Activated T-cell treated with anti-CD3 and anti-CD28 coated beads, Interleukin-2, amount 50 U/mL, for 24 hours (primary cell): ENCODE measurements at regions not wholly inside any gene's neighbourhood (a gene's known extent, or its start where the extent isn't known, plus 50 kb on each side); places are given as distances from the start of the nearest gene placed in this dataset.

Experiments used
- DNase-seq: peaks from one replicate; pipeline ENCODE4 v3.0.0-alpha.2; 2020
- H3K27ac Mint-ChIP-seq: 2 replicates; pipeline ENCODE4 v1.8.0; 2020; ENCODE audit warnings: mild to moderate bottlenecking, mixed read lengths
- H3K27me3 Mint-ChIP-seq: 2 replicates; pipeline ENCODE4 v1.8.0; 2020; ENCODE audit warnings: mixed read lengths
- H3K36me3 Mint-ChIP-seq: 2 replicates; pipeline ENCODE4 v1.8.0; 2020; ENCODE audit warnings: low read depth, mixed read lengths
- H3K4me1 Mint-ChIP-seq: 2 replicates; pipeline ENCODE4 v1.8.0; 2020; ENCODE audit warnings: low read depth, mixed read lengths
- H3K4me3 Mint-ChIP-seq: 2 replicates; pipeline ENCODE4 v1.8.0; 2020; ENCODE audit warnings: mild to moderate bottlenecking, moderate library complexity, mixed read lengths
- H3K9me3 Mint-ChIP-seq: 2 replicates; pipeline ENCODE4 v1.8.0; 2020; ENCODE audit warnings: mixed read lengths

DNA sequence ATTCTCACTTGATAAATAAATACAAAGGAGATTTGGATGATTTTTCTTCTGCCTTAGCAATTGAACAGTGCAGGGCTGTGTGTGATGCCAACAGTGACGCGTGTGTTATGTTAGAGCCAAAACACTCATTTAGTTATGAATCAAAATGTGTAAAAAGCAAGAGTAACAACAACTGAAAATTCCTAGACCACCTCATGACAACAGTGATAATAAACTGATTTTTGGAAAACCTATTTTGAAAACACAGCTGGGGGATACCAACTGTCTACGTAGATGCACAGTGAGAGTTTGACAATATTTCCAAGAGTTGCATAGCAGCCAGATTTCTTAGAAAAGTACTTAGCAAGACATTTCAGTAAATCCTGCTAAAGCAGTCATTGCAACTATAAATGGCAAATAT, 323.9 kb downstream of the GALR1 start:
- no peak overlapping the region for H3K4me3 Mint-ChIP-seq
- H3K36me3 Mint-ChIP-seq = no peaks in the 10 kb centered on the region
- DNase-seq = no peak
- H3K4me1 Mint-ChIP-seq = no peaks in the 10 kb centered on the region
- peaks cover 45% of the 10 kb centered on the region for H3K27me3 Mint-ChIP-seq
- no peak overlapping the region for H3K27ac Mint-ChIP-seq
- H3K9me3 Mint-ChIP-seq = peaks cover 1% of the 10 kb centered on the region

GRCh38 chr18:77590943-77591515, 341.4 kb downstream of the GALR1 start:
- no peaks in the 10 kb centered on the region for H3K36me3 Mint-ChIP-seq
- H3K4me3 Mint-ChIP-seq = no peak overlapping the region
- DNase-seq = no peak
- H3K27me3 Mint-ChIP-seq = peaks cover 6% of the 10 kb centered on the region
- no peak overlapping the region for H3K27ac Mint-ChIP-seq
- no peaks in the 10 kb centered on the region for H3K4me1 Mint-ChIP-seq
- no peaks in the 10 kb centered on the region for H3K9me3 Mint-ChIP-seq

- no peak for DNase-seq
- H3K4me1 Mint-ChIP-seq = no peaks in the 10 kb centered on the region
- H3K36me3 Mint-ChIP-seq = no peaks in the 10 kb centered on the region
- H3K27me3 Mint-ChIP-seq = peaks cover 5% of the 10 kb centered on the region
- no peak overlapping the region for H3K4me3 Mint-ChIP-seq
- no peak overlapping the region for H3K27ac Mint-ChIP-seq
- no peaks in the 10 kb centered on the region for H3K9me3 Mint-ChIP-seq
These were observed 348.1 kb downstream of the GALR1 start for GRCh38 chr18:77597726-77598125.

DNA sequence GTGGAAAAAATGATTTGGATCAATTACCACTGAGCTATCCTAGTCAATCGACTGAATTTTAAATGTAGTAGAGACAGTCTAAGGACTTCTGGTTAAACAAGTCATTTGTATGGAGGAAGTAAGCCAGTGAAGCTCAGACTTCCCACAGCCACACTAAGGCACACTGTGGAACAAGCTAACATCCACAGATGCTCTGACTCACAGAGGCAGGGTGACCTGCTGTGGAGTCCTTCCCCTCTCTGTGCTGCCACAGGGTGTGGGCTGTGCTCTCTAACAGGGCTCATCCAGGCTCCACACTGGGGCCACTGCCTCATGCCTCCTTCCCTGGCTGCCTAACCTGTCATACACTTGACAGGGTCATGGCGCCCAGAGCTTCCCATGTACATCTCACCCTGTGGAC, 351.0 kb downstream of the GALR1 start:
- peaks cover 2% of the 10 kb centered on the region for H3K27me3 Mint-ChIP-seq
- no peak overlapping the region for H3K27ac Mint-ChIP-seq
- H3K4me3 Mint-ChIP-seq = no peak overlapping the region
- no peaks in the 10 kb centered on the region for H3K4me1 Mint-ChIP-seq
- no peaks in the 10 kb centered on the region for H3K9me3 Mint-ChIP-seq
- no peak for DNase-seq
- no peaks in the 10 kb centered on the region for H3K36me3 Mint-ChIP-seq

- no peak overlapping the region for H3K4me3 Mint-ChIP-seq
- H3K9me3 Mint-ChIP-seq = no peaks in the 10 kb centered on the region
- no peak overlapping the region for H3K27ac Mint-ChIP-seq
- no peaks in the 10 kb centered on the region for H3K36me3 Mint-ChIP-seq
- peaks cover 2% of the 10 kb centered on the region for H3K27me3 Mint-ChIP-seq
- DNase-seq = no peak
- H3K4me1 Mint-ChIP-seq = no peaks in the 10 kb centered on the region
These were observed 351.9 kb downstream of the GALR1 start for GRCh38 chr18:77601567-77601966.

DNA sequence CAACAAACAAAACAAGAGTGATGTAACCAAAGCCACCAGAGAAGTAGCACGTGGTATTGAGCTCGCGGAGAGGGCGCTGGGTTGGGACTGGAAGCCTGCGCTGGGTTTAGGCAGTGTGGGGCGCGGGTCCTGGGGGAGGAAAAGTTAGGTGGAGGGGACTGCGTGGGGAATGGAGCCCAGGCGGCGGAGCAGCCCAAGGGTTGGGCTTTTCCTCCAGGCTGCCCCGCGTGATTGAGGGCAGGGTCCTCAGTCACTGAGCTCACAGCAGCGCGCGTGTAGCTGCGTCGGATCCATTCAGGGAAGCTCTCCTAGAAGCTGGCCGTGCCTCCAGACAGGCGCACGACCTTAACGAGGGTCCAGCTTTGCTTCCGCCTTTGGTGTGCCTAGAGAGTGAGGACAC, 357.4 kb downstream of the GALR1 start:
- Mint-ChIP-seq H3K4me1 (no peaks in the 10 kb centered on the region), H3K27me3 (no peaks in the 10 kb centered on the region), H3K36me3 (no peaks in the 10 kb centered on the region), H3K27ac (no peak overlapping the region), H3K9me3 (no peaks in the 10 kb centered on the region), H3K4me3 (no peak overlapping the region)
- no peak for DNase-seq

- H3K36me3 Mint-ChIP-seq = no peaks in the 10 kb centered on the region
- no peaks in the 10 kb centered on the region for H3K4me1 Mint-ChIP-seq
- no peak overlapping the region for H3K4me3 Mint-ChIP-seq
- peaks cover 4% of the 10 kb centered on the region for H3K27me3 Mint-ChIP-seq
- H3K9me3 Mint-ChIP-seq = no peaks in the 10 kb centered on the region
- H3K27ac Mint-ChIP-seq = no peak overlapping the region
- DNase-seq = no peak
These were observed 359.2 kb downstream of the GALR1 start for GRCh38 chr18:77608807-77609206.

DNA sequence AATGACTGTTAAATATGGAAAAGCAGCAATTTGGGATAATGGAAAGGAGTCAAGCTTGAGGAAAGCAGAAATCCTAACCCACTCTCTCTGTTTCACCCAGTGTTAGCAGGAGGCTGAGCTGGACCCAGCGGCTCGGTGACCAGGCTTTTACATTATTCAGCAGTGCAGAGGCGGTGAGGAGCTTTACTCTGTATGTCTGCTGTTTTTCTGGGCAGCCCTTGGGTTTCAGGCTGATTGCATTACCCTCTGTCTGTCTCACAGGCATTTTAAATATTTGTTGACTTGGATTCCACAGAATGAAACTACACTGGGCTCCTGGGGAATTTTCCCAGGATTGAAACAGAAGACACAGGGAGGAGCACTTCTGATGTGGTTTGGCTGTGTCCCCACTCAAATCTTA, 368.0 kb downstream of the GALR1 start:
- H3K9me3 Mint-ChIP-seq = no peaks in the 10 kb centered on the region

DNA sequence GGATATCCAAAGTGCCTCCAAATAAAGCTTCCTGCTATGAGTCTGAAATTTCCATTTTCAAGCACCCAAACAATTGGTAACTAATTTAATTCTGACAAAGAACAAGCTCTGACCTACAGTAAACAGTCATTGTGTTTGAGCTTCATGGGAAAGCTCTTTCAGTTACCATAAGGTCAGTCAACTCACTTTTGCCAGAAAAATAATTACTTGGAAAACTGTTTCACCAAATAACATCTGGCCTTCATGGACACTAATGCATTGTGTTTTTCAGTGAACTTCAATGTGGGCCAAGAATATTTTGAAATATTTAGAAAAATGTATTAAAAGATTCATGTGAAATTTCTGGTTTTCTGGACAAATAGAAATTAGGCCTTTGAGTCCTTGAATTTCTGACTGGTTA, 369.9 kb downstream of the GALR1 start:
- Mint-ChIP-seq H3K4me3 (no peak overlapping the region), H3K4me1 (peaks cover 11% of the 10 kb centered on the region), H3K36me3 (no peaks in the 10 kb centered on the region), H3K27me3 (peaks cover 14% of the 10 kb centered on the region), H3K9me3 (no peaks in the 10 kb centered on the region), H3K27ac (no peak overlapping the region)
- no peak for DNase-seq

More for the DNA sequence above, 368.0 kb downstream of the GALR1 start:
- Mint-ChIP-seq H3K36me3 (no peaks in the 10 kb centered on the region), H3K4me3 (no peak overlapping the region), H3K27ac (no peak overlapping the region), H3K27me3 (peaks cover 19% of the 10 kb centered on the region), H3K4me1 (peaks cover 11% of the 10 kb centered on the region)
- no peak for DNase-seq

DNA sequence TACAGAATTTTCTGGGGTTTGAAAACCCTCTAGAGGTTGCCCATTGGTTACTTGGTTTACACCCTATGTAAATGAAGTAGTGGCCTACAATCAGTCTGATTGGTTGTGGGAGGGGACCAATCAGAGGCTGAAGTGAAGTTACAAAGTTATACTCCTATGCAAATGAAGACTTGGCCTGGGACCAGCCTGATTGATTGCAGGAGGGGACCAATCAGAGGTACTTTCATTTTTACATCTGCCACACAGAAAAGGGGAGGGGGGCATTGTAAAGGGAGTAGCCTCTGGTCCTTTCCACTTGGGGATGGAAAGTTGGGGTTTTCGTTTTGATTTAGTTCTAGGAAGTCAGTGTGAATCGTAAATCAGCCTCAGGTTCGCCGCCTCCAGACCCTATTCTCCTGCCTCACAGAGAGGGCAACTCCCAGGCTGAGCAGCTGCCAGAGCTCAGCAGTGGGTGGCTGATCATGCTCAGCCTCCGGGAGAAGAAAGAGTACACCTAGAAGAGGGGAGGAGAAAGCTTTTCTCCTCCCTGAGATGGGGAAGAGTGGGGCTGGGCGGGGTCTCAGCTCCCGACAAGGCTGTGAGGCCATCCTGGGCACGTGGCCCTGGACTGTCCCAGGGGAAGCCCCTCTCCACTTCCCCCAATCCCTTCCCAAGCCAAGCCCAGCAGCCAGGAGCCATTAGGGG, 372.5 kb downstream of the GALR1 start:
- DNase-seq = no peak
- Mint-ChIP-seq H3K36me3 (no peaks in the 10 kb centered on the region), H3K27me3 (peaks cover 10% of the 10 kb centered on the region), H3K27ac (no peak overlapping the region), H3K9me3 (no peaks in the 10 kb centered on the region), H3K4me3 (peak overlapping the region; percentile 18), H3K4me1 (peaks cover 11% of the 10 kb centered on the region)

DNA sequence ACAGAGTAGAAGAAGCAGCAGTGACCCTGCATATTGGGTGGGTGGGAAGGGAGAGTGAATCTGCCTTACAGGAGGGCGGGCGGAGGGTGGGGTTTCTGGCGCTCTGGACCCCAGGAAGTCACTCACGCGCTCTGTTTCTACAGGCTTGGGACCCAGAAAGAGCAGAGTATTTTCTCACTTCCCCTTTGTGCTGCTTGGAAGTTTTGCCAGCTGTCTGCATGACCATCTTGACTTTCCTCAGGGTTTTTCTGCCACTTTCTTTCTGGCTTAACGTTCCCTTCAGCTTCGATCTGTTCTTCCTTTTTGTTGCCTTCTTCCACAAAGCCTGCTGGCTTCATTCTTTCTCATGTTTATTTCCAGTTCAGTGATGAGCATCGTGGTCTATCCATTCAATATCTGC, 383.1 kb downstream of the GALR1 start:
- H3K4me1 Mint-ChIP-seq = no peaks in the 10 kb centered on the region
- H3K4me3 Mint-ChIP-seq = no peak overlapping the region
- H3K27me3 Mint-ChIP-seq = peaks cover 41% of the 10 kb centered on the region
- no peaks in the 10 kb centered on the region for H3K36me3 Mint-ChIP-seq
- no peaks in the 10 kb centered on the region for H3K9me3 Mint-ChIP-seq
- no peak for DNase-seq
- H3K27ac Mint-ChIP-seq = no peak overlapping the region

- Mint-ChIP-seq H3K4me3 (no peak overlapping the region), H3K27ac (no peak overlapping the region), H3K27me3 (peaks cover 56% of the 10 kb centered on the region), H3K9me3 (no peaks in the 10 kb centered on the region), H3K4me1 (no peaks in the 10 kb centered on the region), H3K36me3 (no peaks in the 10 kb centered on the region)
- no peak for DNase-seq
These were observed 384.8 kb downstream of the GALR1 start for GRCh38 chr18:77634494-77634893.

- Mint-ChIP-seq H3K36me3 (no peaks in the 10 kb centered on the region), H3K27me3 (peaks cover 62% of the 10 kb centered on the region), H3K9me3 (no peaks in the 10 kb centered on the region), H3K4me1 (no peaks in the 10 kb centered on the region), H3K27ac (no peak overlapping the region), H3K4me3 (no peak overlapping the region)
- DNase-seq = no peak
These were observed 385.8 kb downstream of the GALR1 start for GRCh38 chr18:77635451-77635850.

DNA sequence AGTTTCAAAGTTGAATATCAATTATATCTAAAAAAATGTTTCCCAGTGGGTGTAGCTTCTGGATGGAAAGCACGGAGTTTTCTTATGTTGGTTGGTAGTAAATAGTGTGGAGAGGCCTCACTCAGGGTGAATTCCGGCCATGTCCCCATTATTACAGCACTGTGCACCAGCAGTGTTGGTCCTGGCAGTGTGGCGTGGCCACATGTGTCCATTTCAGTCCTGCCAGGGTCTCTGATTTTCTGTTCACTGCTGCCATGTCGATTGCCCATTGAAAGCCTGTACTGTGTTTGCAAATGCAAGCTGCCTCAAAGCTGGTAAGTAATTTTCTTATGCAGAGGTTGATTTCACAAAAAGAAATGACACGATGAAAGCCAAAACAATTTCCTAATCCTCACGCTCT, 386.2 kb downstream of the GALR1 start:
- no peak overlapping the region for H3K4me3 Mint-ChIP-seq
- DNase-seq = no peak
- H3K36me3 Mint-ChIP-seq = no peaks in the 10 kb centered on the region
- no peak overlapping the region for H3K27ac Mint-ChIP-seq
- H3K4me1 Mint-ChIP-seq = no peaks in the 10 kb centered on the region
- H3K27me3 Mint-ChIP-seq = peaks cover 64% of the 10 kb centered on the region
- H3K9me3 Mint-ChIP-seq = no peaks in the 10 kb centered on the region

GRCh38 chr18:77645170-77645872, 395.7 kb downstream of the GALR1 start:
- H3K9me3 Mint-ChIP-seq = peaks cover 5% of the 10 kb centered on the region
- H3K36me3 Mint-ChIP-seq = no peaks in the 10 kb centered on the region
- peaks cover 17% of the 10 kb centered on the region for H3K27me3 Mint-ChIP-seq
- no peaks in the 10 kb centered on the region for H3K4me1 Mint-ChIP-seq
- no peak overlapping the region for H3K4me3 Mint-ChIP-seq
- DNase-seq = no peak
- H3K27ac Mint-ChIP-seq = no peak overlapping the region
